Panc1 (cell line): ENCODE measurements at regions not wholly inside any gene's neighbourhood (a gene's known extent, or its start where the extent isn't known, plus 50 kb on each side); places are given as distances from the start of the nearest gene placed in this dataset.

Experiments
- ATAC-seq: fragments of 200-7000 bp; cut with Tn5 transposase; 2 replicates; pipeline ENCODE4 v1.9.1; 2020; ENCODE audit warnings: mild to moderate bottlenecking, moderate library complexity
- BruUV-seq: library from RNA; stranded (reverse); fragments of 400-500 nt; replicated peaks from 2 replicates; lab custom pipeline; 2021; lab: Mats Ljungman, UMichigan
- CTCF ChIA-PET: fragments of 300-600 bp; sonication (Branson Sonifier 250); formaldehyde crosslinking; loops from one replicate; lab custom pipeline; 2022; ENCODE audit warnings: antibody characterized with exemption; lab: Charles Lee
- POLR2A ChIA-PET: fragments of 300-600 bp; sonication (Branson Sonifier 250); formaldehyde crosslinking; loops from one replicate; lab custom pipeline; 2022; ENCODE audit warnings: antibody characterized with exemption; lab: Charles Lee
- DNase-seq: peaks from one replicate; pipeline ENCODE4 v3.0.0-alpha.2; 2010; ENCODE audit warnings: low read depth, low spot score
- H3K27ac ChIP-seq: 2 replicates; pipeline ENCODE4 v1.5.1; 2011; ENCODE audit warnings: mild to moderate bottlenecking, low read length, inconsistent platforms
- H3K27me3 ChIP-seq: fragments of 200-500 bp; sonication (Bioruptor generic); 2 replicates; pipeline ENCODE4 v1.6.0; 2014; ENCODE audit warnings: low read length, inconsistent platforms; ENCODE audit not compliant: control insufficient read depth, insufficient read depth
- H3K36me3 ChIP-seq: fragments of 200-500 bp; sonication (Bioruptor generic); 2 replicates; pipeline ENCODE4 v1.5.1; 2014; ENCODE audit warnings: inconsistent platforms, mild to moderate bottlenecking, low read length, moderate library complexity; ENCODE audit not compliant: control insufficient read depth, insufficient read depth
- H3K4me1 ChIP-seq: 2 replicates; pipeline ENCODE4 v1.5.1; 2011; ENCODE audit warnings: inconsistent platforms, mild to moderate bottlenecking, low read length, moderate library complexity; ENCODE audit not compliant: control insufficient read depth, insufficient read depth
- H3K4me3 ChIP-seq, 2 experiments: 2 replicates each; pipeline ENCODE4 v1.5.1; 2011 to 2012; ENCODE audit warnings: low read depth in 2 of 2, low read length in 2 of 2, mild to moderate bottlenecking in 2 of 2, inconsistent platforms in 1 of 2, moderate library complexity in 1 of 2
- H3K9me3 ChIP-seq: fragments of 200-500 bp; sonication (Bioruptor generic); 2 replicates; pipeline ENCODE4 v1.5.1; 2014; ENCODE audit warnings: low read depth, mild to moderate bottlenecking, inconsistent platforms, low read length, moderate library complexity; ENCODE audit not compliant: control insufficient read depth, insufficient read depth
- CTCF ChIP-seq: fragments of 450-650 bp; IDR thresholded peaks from 2 replicates; pipeline ENCODE4 v1.5.1; 2017; ENCODE audit warnings: mild to moderate bottlenecking
- POLR2AphosphoS5 ChIP-seq: IDR thresholded peaks from 2 replicates; pipeline ENCODE4 v1.6.1; 2012; ENCODE audit warnings: mild to moderate bottlenecking, low read depth, low read length, moderate library complexity
- REST ChIP-seq, 2 experiments: IDR thresholded peaks; 2 replicates each; pipeline ENCODE4 v1.6.1; 2011 to 2012; ENCODE audit warnings: low read depth in 2 of 2, control low read depth in 1 of 2, low read length in 1 of 2, mild to moderate bottlenecking in 1 of 2, moderate library complexity in 1 of 2; ENCODE audit not compliant: insufficient read depth in 1 of 2
- SIN3A ChIP-seq: IDR thresholded peaks from 2 replicates; pipeline ENCODE4 v1.6.1; 2012; ENCODE audit warnings: low read depth, mild to moderate bottlenecking, low read length, moderate library complexity, borderline replicate concordance; ENCODE audit not compliant: insufficient read depth
- TCF7L2 ChIP-seq: IDR thresholded peaks from 2 replicates; pipeline ENCODE4 v1.6.1; 2011; ENCODE audit warnings: mild to moderate bottlenecking, low read depth, low read length, inconsistent platforms
- in situ Hi-C: cut with HindIII; loops from 2 replicates; pipeline ENCODE4 v1.10.0; 2016; ENCODE audit warnings: low sequenced_read_pairs, low pct_unique_long_range_greater_than_20kb
- intact Hi-C: fragments of 100-400 bp; cut with micrococcal nuclease; formaldehyde crosslinking; loops from one replicate; pipeline ENCODE4 v1.10.0; 2022; ENCODE audit not compliant: unreplicated experiment

- no peak for DNase-seq
- POLR2A ChIA-PET: no interaction called here
- no peaks in the 10 kb centered on the region for H3K9me3 ChIP-seq
- no peak for ATAC-seq
- H3K27me3 ChIP-seq: no peaks in the 10 kb centered on the region
- no peaks in the 10 kb centered on the region; the same call in 1 of the 2 replicates for H3K36me3 ChIP-seq
- TF ChIP-seq SIN3A (no peak), REST (IDR thresholded peaks at IDR 0.05; ENCODE audit: insufficient read depth in 1 of 2, low read depth in 2 of 2, low read length in 1 of 2) (no peak), POLR2AphosphoS5 (no peak), TCF7L2 (no peak), CTCF (no peak)
- peaks cover 4% of the 10 kb centered on the region; the same call in 1 of the 2 replicates for H3K4me1 ChIP-seq
- H3K27ac ChIP-seq: no peak overlapping the region
- BruUV-seq: no TSS peak
- CTCF ChIA-PET: no interaction called here
- intact Hi-C loops (no loop called here), in situ Hi-C loops (no loop called here)
- no peak overlapping the region for H3K4me3 ChIP-seq
Observed at GRCh38 chr1:30001732-30002039, 721.7 kb downstream of the MATN1 start.

GRCh38 chr1:30001011-30001731, 722.2 kb downstream of the MATN1 start:
- ATAC-seq (no peak), DNase-seq (no peak)
- Histone ChIP-seq H3K9me3 (no peaks in the 10 kb centered on the region), H3K27ac (no peak overlapping the region), H3K4me1 (peaks cover 4% of the 10 kb centered on the region; the same call in 1 of the 2 replicates), H3K36me3 (no peaks in the 10 kb centered on the region; the same call in 1 of the 2 replicates), H3K4me3 (no peak overlapping the region), H3K27me3 (no peaks in the 10 kb centered on the region)
- POLR2A ChIA-PET: no interaction called here
- in situ Hi-C loops: no loop called here
- intact Hi-C loops: no loop called here
- CTCF ChIA-PET: no interaction called here
- no peak for TF ChIP-seq SIN3A
- no peak for TF ChIP-seq TCF7L2
- no peak for TF ChIP-seq CTCF
- no peak for TF ChIP-seq POLR2AphosphoS5
- no TSS peak for BruUV-seq
